ENCODE measurements at regions not wholly inside any gene's neighbourhood (a gene's known extent, or its start where the extent isn't known, plus 50 kb on each side); places are given as distances from the start of the nearest gene placed in this dataset.

DNA sequence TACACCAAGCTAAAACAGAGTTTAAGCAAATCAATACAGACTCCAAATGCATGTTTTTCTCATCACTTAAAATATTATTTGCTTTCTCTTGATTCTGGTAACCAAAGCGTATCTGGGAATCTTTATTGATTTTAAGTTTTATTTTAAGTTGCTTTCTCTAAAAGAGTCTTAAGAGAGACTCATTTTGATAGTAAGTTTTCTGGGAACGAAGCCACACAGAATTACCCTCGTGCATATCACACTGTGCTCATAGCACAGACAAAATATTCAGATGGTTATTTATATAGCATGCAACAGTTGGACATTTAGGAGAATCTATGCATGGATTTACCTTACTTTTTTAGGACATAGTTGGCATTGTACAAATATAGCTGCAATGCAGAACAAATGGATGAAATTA lies 597.5 kb upstream of the NRXN1 start:
- TF ChIP-seq CTCF (tag by site-specific recombination; IDR thresholded peaks at IDR 0.05) (no peak), ZNF600 (tag by site-specific recombination; IDR thresholded peaks at IDR 0.05) (no peak), YY1 (tag by site-specific recombination; IDR thresholded peaks at IDR 0.05) (no peak), ZBTB7A (tag by site-specific recombination; IDR thresholded peaks at IDR 0.05; ENCODE audit: low read depth) (no peak), TCF7L2 (IDR thresholded peaks at IDR 0.05; ENCODE audit: borderline replicate concordance, low read depth, low read length) (no peak), ZNF350 (tag by site-specific recombination; IDR thresholded peaks at IDR 0.05) (no peak), ZFP41 (tag by site-specific recombination; IDR thresholded peaks at IDR 0.05; ENCODE audit: borderline replicate concordance) (no peak), ZEB2 (tag by site-specific recombination; IDR thresholded peaks at IDR 0.05) (no peak), PATZ1 (tag by site-specific recombination; IDR thresholded peaks at IDR 0.05) (no peak), ZNF48 (tag by site-specific recombination; IDR thresholded peaks at IDR 0.05) (no peak), ZNF670 (tag by site-specific recombination; IDR thresholded peaks at IDR 0.05; ENCODE audit: low read depth) (no peak)
- TF ChIP-seq, protein P1, sequence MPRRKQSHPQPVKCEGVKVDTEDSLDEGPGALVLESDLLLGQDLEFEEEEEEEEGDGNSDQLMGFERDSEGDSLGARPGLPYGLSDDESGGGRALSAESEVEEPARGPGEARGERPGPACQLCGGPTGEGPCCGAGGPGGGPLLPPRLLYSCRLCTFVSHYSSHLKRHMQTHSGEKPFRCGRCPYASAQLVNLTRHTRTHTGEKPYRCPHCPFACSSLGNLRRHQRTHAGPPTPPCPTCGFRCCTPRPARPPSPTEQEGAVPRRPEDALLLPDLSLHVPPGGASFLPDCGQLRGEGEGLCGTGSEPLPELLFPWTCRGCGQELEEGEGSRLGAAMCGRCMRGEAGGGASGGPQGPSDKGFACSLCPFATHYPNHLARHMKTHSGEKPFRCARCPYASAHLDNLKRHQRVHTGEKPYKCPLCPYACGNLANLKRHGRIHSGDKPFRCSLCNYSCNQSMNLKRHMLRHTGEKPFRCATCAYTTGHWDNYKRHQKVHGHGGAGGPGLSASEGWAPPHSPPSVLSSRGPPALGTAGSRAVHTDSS (tag by site-specific recombination; IDR thresholded peaks at IDR 0.05) = no peak
